Fibroblast of lung (primary cell): ENCODE measurements at regions not wholly inside any gene's neighbourhood (a gene's known extent, or its start where the extent isn't known, plus 50 kb on each side); places are given as distances from the start of the nearest gene placed in this dataset.

Experiments used
- DNase-seq, 2 donors: peaks; one replicate each; pipeline versions ENCODE4 v3.0.0 to v3.0.0-alpha.2; 2010; ENCODE audit warnings: low read depth in 2 of 2
- H2AFZ ChIP-seq: 2 replicates; pipeline ENCODE4 v1.5.1; 2012; ENCODE audit warnings: low read length, control low read depth, inconsistent platforms
- H3K27ac ChIP-seq: 2 replicates; pipeline ENCODE4 v1.5.1; 2011; ENCODE audit warnings: low read length, control low read depth; ENCODE audit not compliant: insufficient read depth
- H3K27me3 ChIP-seq: 2 replicates; pipeline ENCODE4 v1.5.1; 2011; ENCODE audit warnings: mild to moderate bottlenecking, low read length; ENCODE audit not compliant: control insufficient read depth, insufficient read depth
- H3K36me3 ChIP-seq: 2 replicates; pipeline ENCODE4 v1.5.1; 2011; ENCODE audit warnings: low read length; ENCODE audit not compliant: control insufficient read depth, insufficient read depth
- H3K4me1 ChIP-seq: 2 replicates; pipeline ENCODE4 v1.5.1; 2011; ENCODE audit warnings: low read length; ENCODE audit not compliant: control insufficient read depth, insufficient read depth; ENCODE audit errors: extremely low read depth
- H3K4me2 ChIP-seq: 2 replicates; pipeline ENCODE4 v1.5.1; 2011; ENCODE audit warnings: low read length, control low read depth; ENCODE audit not compliant: insufficient read depth; ENCODE audit errors: extremely low read depth
- H3K4me3 ChIP-seq, 4 experiments: fragments of 200-600 bp in 1 of 4; sonication (generic) in 1 of 4; replicated peaks in 1 of 4; 2 replicates each; pipeline ENCODE4 v1.5.1; 2011 to 2016; ENCODE audit warnings: low read length in 4 of 4, low read depth in 3 of 4, mild to moderate bottlenecking in 3 of 4, control low read depth in 2 of 4, inconsistent platforms in 1 of 4, mixed read lengths in 1 of 4; ENCODE audit not compliant: insufficient read depth in 1 of 4; ENCODE audit errors: control extremely low read depth in 1 of 4
- H3K79me2 ChIP-seq: 2 replicates; pipeline ENCODE4 v1.5.1; 2012; ENCODE audit warnings: mild to moderate bottlenecking, low read length, inconsistent platforms; ENCODE audit not compliant: control insufficient read depth, insufficient read depth
- H3K9ac ChIP-seq: 2 replicates; pipeline ENCODE4 v1.5.1; 2011; ENCODE audit warnings: mild to moderate bottlenecking, low read length, control low read depth; ENCODE audit not compliant: insufficient read depth
- H3K9me3 ChIP-seq: 2 replicates; pipeline ENCODE4 v1.5.1; 2012; ENCODE audit warnings: low read depth, low read length; ENCODE audit not compliant: control insufficient read depth, insufficient read depth
- H4K20me1 ChIP-seq: 2 replicates; pipeline ENCODE4 v1.5.1; 2011; ENCODE audit warnings: low read length; ENCODE audit not compliant: control insufficient read depth, insufficient read depth; ENCODE audit errors: extremely low read depth
- CTCF ChIP-seq, 2 donors: IDR thresholded peaks in 1 of 2; conservative IDR thresholded peaks in 1 of 2; 1 replicate in 1 of 2; 2 replicates in 1 of 2; pipeline ENCODE4 v1.5.1; 2011 to 2012; ENCODE audit warnings: low read length in 2 of 2, control low read depth in 1 of 2, inconsistent platforms in 1 of 2, low read depth in 1 of 2, mild to moderate bottlenecking in 1 of 2
- EZH2 ChIP-seq: IDR thresholded peaks from 2 replicates; pipeline ENCODE4 v1.5.1; 2012; ENCODE audit warnings: low read length, control low read depth, mild to moderate bottlenecking; ENCODE audit errors: missing control alignments

GRCh38 chr18:61681065-61681464 lies 211.7 kb downstream of the RNF152 start:
- Histone ChIP-seq H3K9ac (no peak overlapping the region), H4K20me1 (no peaks in the 10 kb centered on the region), H3K4me1 (peaks cover 9% of the 10 kb centered on the region), H3K27ac (no peak overlapping the region), H3K4me3 (no peak overlapping the region), H2AFZ (no peak overlapping the region), H3K79me2 (no peaks in the 10 kb centered on the region), H3K9me3 (peaks cover 3% of the 10 kb centered on the region), H3K4me2 (no peak overlapping the region), H3K27me3 (no peaks in the 10 kb centered on the region), H3K36me3 (no peaks in the 10 kb centered on the region)
- no peak for TF ChIP-seq EZH2
- TF ChIP-seq CTCF (conservative IDR thresholded peaks at IDR 0.05 in 1 of 2, IDR thresholded peaks at IDR 0.05 in 1 of 2; ENCODE audit: low read depth in 1 of 2, low read length in 2 of 2), result no peak
- DNase-seq, result no peak

GRCh38 chr18:61679836-61680235 lies 213.0 kb downstream of the RNF152 start:
- no peaks in the 10 kb centered on the region for H3K79me2 ChIP-seq
- peaks cover 3% of the 10 kb centered on the region for H3K9me3 ChIP-seq
- no peak overlapping the region for H3K27ac ChIP-seq
- peaks cover 9% of the 10 kb centered on the region for H3K4me1 ChIP-seq
- H3K36me3 ChIP-seq, result no peaks in the 10 kb centered on the region
- peak in 1 of 2 donors; percentile 23 for DNase-seq
- no peak overlapping the region for H3K4me3 ChIP-seq
- TF ChIP-seq EZH2 (no peak), CTCF (conservative IDR thresholded peaks at IDR 0.05 in 1 of 2, IDR thresholded peaks at IDR 0.05 in 1 of 2; ENCODE audit: low read depth in 1 of 2, low read length in 2 of 2) (no peak)
- no peak overlapping the region for H2AFZ ChIP-seq
- no peak overlapping the region for H3K9ac ChIP-seq
- H3K27me3 ChIP-seq, result no peaks in the 10 kb centered on the region
- no peaks in the 10 kb centered on the region for H4K20me1 ChIP-seq
- H3K4me2 ChIP-seq, result no peak overlapping the region

- TF ChIP-seq CTCF (conservative IDR thresholded peaks at IDR 0.05 in 1 of 2, IDR thresholded peaks at IDR 0.05 in 1 of 2; ENCODE audit: low read depth in 1 of 2, low read length in 2 of 2), result no peak
- TF ChIP-seq EZH2, result no peak
- H3K4me1 ChIP-seq, result peaks cover 9% of the 10 kb centered on the region
- no peak for DNase-seq
- no peak overlapping the region for H3K4me2 ChIP-seq
- no peaks in the 10 kb centered on the region for H3K79me2 ChIP-seq
- H3K9ac ChIP-seq, result no peak overlapping the region
- H4K20me1 ChIP-seq, result no peaks in the 10 kb centered on the region
- peak overlapping the region; percentile 4 for H3K27ac ChIP-seq
- no peaks in the 10 kb centered on the region for H3K27me3 ChIP-seq
- H2AFZ ChIP-seq, result no peak overlapping the region
- H3K4me3 ChIP-seq, result no peak overlapping the region
- no peaks in the 10 kb centered on the region for H3K36me3 ChIP-seq
- peaks cover 3% of the 10 kb centered on the region for H3K9me3 ChIP-seq
Measured at GRCh38 chr18:61677435-61677970, 215.3 kb downstream of the RNF152 start.
